ENCODE measurements at regions not wholly inside any gene's neighbourhood (a gene's known extent, or its start where the extent isn't known, plus 50 kb on each side); places are given as distances from the start of the nearest gene placed in this dataset.

GRCh38 chr3:64808061-64808460 lies 120.3 kb upstream of the ADAMTS9 start:
- TF ChIP-seq YY1 (tag by site-specific recombination; IDR thresholded peaks at IDR 0.05) (no peak), ZNF274 (IDR thresholded peaks at IDR 0.05; ENCODE audit: low read length) (no peak), ZNF274 (tag by site-specific recombination; IDR thresholded peaks at IDR 0.05; ENCODE audit: borderline replicate concordance) (no peak), ZNF514 (tag by site-specific recombination; IDR thresholded peaks at IDR 0.05) (no peak), ZNF175 (tag by site-specific recombination; IDR thresholded peaks at IDR 0.05) (no peak), ZNF558 (tag by site-specific recombination; IDR thresholded peaks at IDR 0.05) (no peak), ZNF324 (tag by site-specific recombination; IDR thresholded peaks at IDR 0.05) (no peak), KLF8 (tag by site-specific recombination; IDR thresholded peaks at IDR 0.05) (no peak)
- TF ChIP-seq, protein P1, sequence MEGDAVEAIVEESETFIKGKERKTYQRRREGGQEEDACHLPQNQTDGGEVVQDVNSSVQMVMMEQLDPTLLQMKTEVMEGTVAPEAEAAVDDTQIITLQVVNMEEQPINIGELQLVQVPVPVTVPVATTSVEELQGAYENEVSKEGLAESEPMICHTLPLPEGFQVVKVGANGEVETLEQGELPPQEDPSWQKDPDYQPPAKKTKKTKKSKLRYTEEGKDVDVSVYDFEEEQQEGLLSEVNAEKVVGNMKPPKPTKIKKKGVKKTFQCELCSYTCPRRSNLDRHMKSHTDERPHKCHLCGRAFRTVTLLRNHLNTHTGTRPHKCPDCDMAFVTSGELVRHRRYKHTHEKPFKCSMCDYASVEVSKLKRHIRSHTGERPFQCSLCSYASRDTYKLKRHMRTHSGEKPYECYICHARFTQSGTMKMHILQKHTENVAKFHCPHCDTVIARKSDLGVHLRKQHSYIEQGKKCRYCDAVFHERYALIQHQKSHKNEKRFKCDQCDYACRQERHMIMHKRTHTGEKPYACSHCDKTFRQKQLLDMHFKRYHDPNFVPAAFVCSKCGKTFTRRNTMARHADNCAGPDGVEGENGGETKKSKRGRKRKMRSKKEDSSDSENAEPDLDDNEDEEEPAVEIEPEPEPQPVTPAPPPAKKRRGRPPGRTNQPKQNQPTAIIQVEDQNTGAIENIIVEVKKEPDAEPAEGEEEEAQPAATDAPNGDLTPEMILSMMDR (tag by site-specific recombination; IDR thresholded peaks at IDR 0.05) = no peak

Data from HEK293 (cell line).